K562 (cell line): ENCODE measurements at regions not wholly inside any gene's neighbourhood (a gene's known extent, or its start where the extent isn't known, plus 50 kb on each side); places are given as distances from the start of the nearest gene placed in this dataset.

ENCODE experiments used
- PHF8 ChIP-seq: fragments of 200-600 bp; sonication (generic); IDR thresholded peaks from 2 replicates; pipeline ENCODE4 v1.6.1; 2012; ENCODE audit warnings: mixed run types, mild to moderate bottlenecking, inconsistent platforms, low read length, moderate library complexity, borderline replicate concordance
- SMAD1 ChIP-seq: fragments of 150-350 bp; IDR thresholded peaks from 2 replicates; pipeline ENCODE4 v1.6.1; 2014; ENCODE audit warnings: low read length, low read depth; ENCODE audit not compliant: partially characterized antibody
- SMC3 ChIP-seq: conservative IDR thresholded peaks from 2 replicates; pipeline ENCODE4 v1.6.1; 2011; ENCODE audit warnings: low read depth, low read length, improper control_type of control experiment; ENCODE audit not compliant: insufficient read depth
- YY1 ChIP-seq, 3 experiments: IDR thresholded peaks; 2 replicates each; pipeline ENCODE4 v1.6.1; 2011; ENCODE audit warnings: low read length in 2 of 3, mild to moderate bottlenecking in 2 of 3, moderate library complexity in 2 of 3, borderline replicate concordance in 1 of 3, control low read depth in 1 of 3, low read depth in 1 of 3; ENCODE audit not compliant: insufficient read depth in 3 of 3, insufficient replicate concordance in 2 of 3, control insufficient read depth in 1 of 3, insufficient read length in 1 of 3; ENCODE audit errors: extremely low read depth in 1 of 3
- ZNF121 ChIP-seq: sonication (generic); formaldehyde crosslinking; conservative IDR thresholded peaks from 2 replicates; pipeline ENCODE4 v1.8.0; 2022; ENCODE audit warnings: missing genetic modification reagents

GRCh38 chr3:177567833-177568232 lies 370.6 kb upstream of the TBL1XR1 start:
- TF ChIP-seq ZNF121: no peak
- no peak for TF ChIP-seq SMAD1
- TF ChIP-seq SMC3: no peak
- no peak for TF ChIP-seq PHF8
- TF ChIP-seq YY1 (IDR thresholded peaks at IDR 0.05; ENCODE audit: borderline replicate concordance in 1 of 3, control insufficient read depth in 1 of 3, extremely low read depth in 1 of 3, insufficient read depth in 3 of 3, insufficient read length in 1 of 3, insufficient replicate concordance in 2 of 3, low read depth in 1 of 3, low read length in 2 of 3): no peak
